ENCODE measurements at regions not wholly inside any gene's neighbourhood (a gene's known extent, or its start where the extent isn't known, plus 50 kb on each side); places are given as distances from the start of the nearest gene placed in this dataset.

DNA sequence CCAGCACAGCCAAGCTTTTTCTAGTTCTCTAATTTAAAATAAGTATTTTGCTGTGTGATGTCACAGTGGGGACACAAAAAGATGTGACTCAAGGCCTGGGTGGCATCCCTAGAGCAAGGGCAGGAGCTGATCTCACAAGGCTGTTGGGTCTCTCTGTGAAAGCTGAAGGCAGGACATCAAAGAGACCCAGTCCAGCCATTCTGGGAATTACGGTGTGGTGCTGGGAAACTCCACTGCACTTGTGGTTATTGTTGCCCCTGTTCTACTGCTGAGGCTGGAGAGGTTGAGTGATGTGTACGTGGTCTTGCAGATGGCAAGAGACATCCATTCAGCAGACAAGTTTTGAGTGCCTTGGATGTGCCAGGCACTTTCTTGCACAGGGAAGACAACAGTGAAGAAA, 352.9 kb downstream of the CYRIA start:
- H3K27me3 ChIP-seq = no peaks in the 10 kb centered on the region
- no peak overlapping the region for H3K27ac ChIP-seq
- H3K4me3 ChIP-seq = no peak overlapping the region
- DNase-seq (ENCODE audit: low spot score) = no peak
- H3K9me3 ChIP-seq = peaks cover 0 to 4% of the 10 kb centered on the region in 2 donors
- H3K36me3 ChIP-seq = no peaks in the 10 kb centered on the region
- no peaks in the 10 kb centered on the region for H3K4me1 ChIP-seq
- TF ChIP-seq, protein P1, sequence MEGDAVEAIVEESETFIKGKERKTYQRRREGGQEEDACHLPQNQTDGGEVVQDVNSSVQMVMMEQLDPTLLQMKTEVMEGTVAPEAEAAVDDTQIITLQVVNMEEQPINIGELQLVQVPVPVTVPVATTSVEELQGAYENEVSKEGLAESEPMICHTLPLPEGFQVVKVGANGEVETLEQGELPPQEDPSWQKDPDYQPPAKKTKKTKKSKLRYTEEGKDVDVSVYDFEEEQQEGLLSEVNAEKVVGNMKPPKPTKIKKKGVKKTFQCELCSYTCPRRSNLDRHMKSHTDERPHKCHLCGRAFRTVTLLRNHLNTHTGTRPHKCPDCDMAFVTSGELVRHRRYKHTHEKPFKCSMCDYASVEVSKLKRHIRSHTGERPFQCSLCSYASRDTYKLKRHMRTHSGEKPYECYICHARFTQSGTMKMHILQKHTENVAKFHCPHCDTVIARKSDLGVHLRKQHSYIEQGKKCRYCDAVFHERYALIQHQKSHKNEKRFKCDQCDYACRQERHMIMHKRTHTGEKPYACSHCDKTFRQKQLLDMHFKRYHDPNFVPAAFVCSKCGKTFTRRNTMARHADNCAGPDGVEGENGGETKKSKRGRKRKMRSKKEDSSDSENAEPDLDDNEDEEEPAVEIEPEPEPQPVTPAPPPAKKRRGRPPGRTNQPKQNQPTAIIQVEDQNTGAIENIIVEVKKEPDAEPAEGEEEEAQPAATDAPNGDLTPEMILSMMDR (IDR thresholded peaks at IDR 0.05) = no peak

DNA sequence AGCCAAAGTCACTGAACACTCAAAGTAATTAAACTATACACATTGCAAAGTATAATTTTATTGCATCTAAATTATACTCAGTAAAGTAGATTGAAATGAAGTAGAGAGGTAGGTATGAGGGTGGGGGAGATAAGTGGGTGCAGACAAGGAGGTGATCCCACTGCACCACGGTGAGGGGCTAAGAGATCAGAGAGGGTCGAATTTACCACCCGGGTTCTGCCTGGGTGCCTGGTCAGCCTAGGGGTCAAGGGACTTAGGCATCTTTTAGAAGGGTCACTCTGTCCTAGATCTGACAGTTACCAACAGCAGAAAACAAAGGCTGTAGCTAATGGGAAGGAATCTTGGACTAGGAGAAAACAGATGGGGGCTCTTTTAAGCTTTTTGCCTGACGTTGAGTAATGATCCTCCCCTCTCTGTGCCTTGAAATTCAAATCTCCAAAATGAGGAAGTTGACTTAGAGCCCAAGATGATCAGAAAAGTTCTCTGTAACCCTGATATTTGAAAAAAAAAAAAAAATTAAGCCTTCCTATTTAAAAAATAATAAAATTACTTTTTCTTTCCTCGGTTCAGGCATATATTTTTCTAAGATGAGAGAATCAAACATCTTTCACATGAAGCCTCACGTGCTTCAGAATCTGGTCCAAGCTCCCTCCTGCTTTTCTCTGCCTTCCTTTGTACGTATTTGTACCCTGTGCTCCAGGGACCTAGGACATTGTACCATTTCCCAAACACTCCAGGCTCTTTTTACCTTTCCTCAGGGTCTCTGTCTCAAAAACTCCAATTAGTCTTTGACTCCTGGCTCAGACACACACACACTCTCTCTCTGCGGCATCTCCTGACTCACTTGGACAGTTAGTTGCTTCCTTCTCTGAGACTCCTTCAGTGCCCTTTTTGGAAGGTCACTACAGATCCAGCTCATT, 353.9 kb downstream of the CYRIA start:
- Histone ChIP-seq H3K9me3 (peaks cover 0 to 4% of the 10 kb centered on the region in 2 donors), H3K4me3 (no peak overlapping the region)
- TF ChIP-seq, protein P1 (IDR thresholded peaks at IDR 0.05) = no peak

GRCh38 chr2:16308816-16309215, 356.8 kb downstream of the CYRIA start:
- DNase-seq (ENCODE audit: low spot score) = no peak
- H3K36me3 ChIP-seq = no peaks in the 10 kb centered on the region
- peaks cover 0 to 4% of the 10 kb centered on the region in 2 donors for H3K9me3 ChIP-seq
- no peak overlapping the region for H3K27ac ChIP-seq
- H3K4me3 ChIP-seq = no peak overlapping the region
- TF ChIP-seq, protein P1 (IDR thresholded peaks at IDR 0.05) = no peak
- H3K4me1 ChIP-seq = no peaks in the 10 kb centered on the region
- no peaks in the 10 kb centered on the region for H3K27me3 ChIP-seq

More for the DNA sequence above, 353.9 kb downstream of the CYRIA start:
- Histone ChIP-seq H3K4me1 (no peaks in the 10 kb centered on the region), H3K36me3 (no peaks in the 10 kb centered on the region), H3K27ac (no peak overlapping the region), H3K27me3 (no peaks in the 10 kb centered on the region)
- DNase-seq (ENCODE audit: low spot score) = no peak

DNA sequence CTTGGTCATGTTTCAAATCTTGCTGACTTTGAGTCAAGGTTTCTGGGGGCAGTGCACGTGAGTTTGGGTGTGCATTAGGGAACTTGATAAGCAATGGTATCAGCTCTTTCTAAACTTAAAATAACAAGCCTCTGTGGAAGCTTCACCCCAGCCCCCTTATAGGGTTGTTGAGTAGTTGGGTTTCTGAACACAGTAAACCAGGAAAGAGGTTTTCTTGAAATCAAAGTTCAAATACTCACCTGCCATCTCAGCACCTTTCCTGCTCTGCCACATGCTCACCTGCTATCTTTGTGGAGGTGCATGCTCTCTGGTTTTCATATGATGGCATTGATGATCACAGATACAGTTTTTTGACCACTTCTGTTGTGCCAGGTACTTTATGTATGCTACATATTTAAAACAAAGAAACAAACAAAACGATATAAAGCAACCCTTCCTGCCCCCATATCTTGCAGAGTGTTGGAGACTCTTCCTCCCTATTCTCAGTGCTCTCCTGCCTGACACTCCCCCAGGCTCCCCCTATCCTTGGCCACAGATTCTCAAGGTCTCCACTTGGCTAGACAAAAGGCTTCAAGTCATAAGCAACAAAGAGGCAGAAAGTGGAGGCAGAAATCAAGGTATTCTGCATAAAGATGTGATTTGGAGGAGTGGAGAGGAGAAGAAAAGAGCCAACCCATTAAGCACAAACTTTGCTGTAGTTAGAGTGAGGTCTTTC, 360.6 kb downstream of the CYRIA start:
- TF ChIP-seq, protein P1 (IDR thresholded peaks at IDR 0.05) = no peak
- Histone ChIP-seq H3K4me3 (no peak overlapping the region), H3K36me3 (no peaks in the 10 kb centered on the region), H3K4me1 (no peaks in the 10 kb centered on the region), H3K9me3 (peaks cover 0 to 12% of the 10 kb centered on the region in 2 donors), H3K27me3 (no peaks in the 10 kb centered on the region), H3K27ac (no peak overlapping the region)
- no peak for DNase-seq (ENCODE audit: low spot score)

- no peak overlapping the region for H3K27ac ChIP-seq
- TF ChIP-seq, protein P1 (IDR thresholded peaks at IDR 0.05) = no peak
- no peaks in the 10 kb centered on the region for H3K36me3 ChIP-seq
- peaks cover 0 to 16% of the 10 kb centered on the region in 2 donors for H3K9me3 ChIP-seq
- no peak for DNase-seq (ENCODE audit: low spot score)
- no peaks in the 10 kb centered on the region for H3K27me3 ChIP-seq
- no peak overlapping the region for H3K4me3 ChIP-seq
- no peaks in the 10 kb centered on the region for H3K4me1 ChIP-seq
These were observed 361.9 kb downstream of the CYRIA start for GRCh38 chr2:16303761-16304160.
